ENCODE measurements at regions not wholly inside any gene's neighbourhood (a gene's known extent, or its start where the extent isn't known, plus 50 kb on each side); places are given as distances from the start of the nearest gene placed in this dataset.

- no peak for TF ChIP-seq FOXA1 (IDR thresholded peaks at IDR 0.05)
- TF ChIP-seq BHLHE40 (IDR thresholded peaks at IDR 0.05; ENCODE audit: borderline replicate concordance) = no peak
- no peak for TF ChIP-seq LEF1 (IDR thresholded peaks at IDR 0.05; ENCODE audit: borderline replicate concordance)
- TF ChIP-seq SP1 (IDR thresholded peaks at IDR 0.05) = no peak
- TF ChIP-seq FOXK2 (IDR thresholded peaks at IDR 0.05) = no peak
- TF ChIP-seq TARDBP (IDR thresholded peaks at IDR 0.05) = no peak
These were observed 144.6 kb upstream of the TBX20 start for GRCh38 chr7:35398518-35398917.
